AG04449 (cell line): ENCODE measurements at regions not wholly inside any gene's neighbourhood (a gene's known extent, or its start where the extent isn't known, plus 50 kb on each side); places are given as distances from the start of the nearest gene placed in this dataset.

ENCODE experiments used
- CTCF ChIA-PET: fragments of 350-600 bp; formaldehyde crosslinking; extraction: SDS; loops from one replicate; lab custom pipeline; 2021; ENCODE audit warnings: antibody characterized with exemption; lab: Yijun Ruan, JAX
- POLR2A ChIA-PET: fragments of 400-600, 350-600 bp; formaldehyde crosslinking; extraction: SDS; loops from one replicate; lab custom pipeline; 2020; ENCODE audit warnings: antibody characterized with exemption, inconsistent platforms; lab: Yijun Ruan, JAX
- DNase-seq: peaks from one replicate; pipeline ENCODE4 v3.0.0-alpha.2; 2010; ENCODE audit warnings: low read depth, low spot score
- H3K4me3 ChIP-seq: 2 replicates; pipeline ENCODE4 v1.5.1; 2011; ENCODE audit warnings: low read depth, mild to moderate bottlenecking, control low read depth, low read length
- CTCF ChIP-seq: IDR thresholded peaks from one replicate; pipeline ENCODE4 v1.5.1; 2011; ENCODE audit warnings: mild to moderate bottlenecking, moderate library complexity, low read length, control low read depth, inconsistent platforms; ENCODE audit not compliant: insufficient read depth; ENCODE audit errors: missing control alignments

DNA sequence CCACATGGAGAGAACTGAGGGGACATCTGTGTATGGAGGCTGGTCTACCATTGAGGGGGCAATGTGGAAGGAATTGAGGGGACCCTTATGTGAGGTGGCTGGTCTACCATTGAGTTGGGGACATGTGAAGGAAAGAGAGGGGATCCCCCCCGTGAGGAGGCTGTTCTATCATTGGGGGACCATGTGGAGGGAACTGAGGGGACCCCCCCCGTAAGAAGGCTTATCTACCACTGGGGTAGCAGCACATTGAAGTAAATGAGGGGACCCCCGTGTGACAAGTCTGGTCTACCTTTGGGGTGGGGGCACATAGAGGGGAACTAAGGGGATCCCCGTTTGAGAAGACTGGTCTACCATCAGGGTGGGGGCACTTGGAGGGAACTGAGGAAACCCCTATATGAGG is 158.0 kb downstream of the FBLN2 start:
- H3K4me3 ChIP-seq: no peak overlapping the region
- ChIA-PET CTCF (no interaction called here), POLR2A (no interaction called here)
- no peak for TF ChIP-seq CTCF
- DNase-seq: no peak

GRCh38 chr3:13706451-13706850 is 157.5 kb downstream of the FBLN2 start:
- TF ChIP-seq CTCF: no peak
- POLR2A ChIA-PET: no interaction called here
- no peak for DNase-seq
- CTCF ChIA-PET: no interaction called here
- no peak overlapping the region for H3K4me3 ChIP-seq

GRCh38 chr3:13705702-13706280 is 156.9 kb downstream of the FBLN2 start:
- H3K4me3 ChIP-seq: no peak overlapping the region
- POLR2A ChIA-PET: no interaction called here
- CTCF ChIA-PET: no interaction called here
- no peak for TF ChIP-seq CTCF
- no peak for DNase-seq

- ChIA-PET CTCF (no interaction called here), POLR2A (no interaction called here)
- TF ChIP-seq CTCF: no peak
- no peak for DNase-seq
- H3K4me3 ChIP-seq: no peak overlapping the region
Observed at GRCh38 chr3:13705051-13705450, 156.1 kb downstream of the FBLN2 start.

GRCh38 chr3:13704174-13704573 is 155.2 kb downstream of the FBLN2 start:
- H3K4me3 ChIP-seq: no peak overlapping the region
- ChIA-PET CTCF (no interaction called here), POLR2A (no interaction called here)
- DNase-seq: no peak
- no peak for TF ChIP-seq CTCF

GRCh38 chr3:13703071-13703470 is 154.1 kb downstream of the FBLN2 start:
- CTCF ChIA-PET: no interaction called here

More at GRCh38 chr3:13703071-13703470, 154.1 kb downstream of the FBLN2 start:
- no peak for TF ChIP-seq CTCF
- POLR2A ChIA-PET: no interaction called here
- DNase-seq: no peak
- no peak overlapping the region for H3K4me3 ChIP-seq
